GM06990 (cell line): ENCODE measurements at regions not wholly inside any gene's neighbourhood (a gene's known extent, or its start where the extent isn't known, plus 50 kb on each side); places are given as distances from the start of the nearest gene placed in this dataset.
A peak's percentile ranks its signal among the peaks of the same experiment; 100 is the strongest.

Experiments used
- DNase-seq: peaks from one replicate; pipeline ENCODE4 v3.0.0-alpha.2; 2011; ENCODE audit not compliant: insufficient read length; ENCODE audit errors: extremely low read depth
- H3K27me3 ChIP-seq: replicated peaks from 2 replicates; pipeline ENCODE4 v1.6.0; 2011; ENCODE audit warnings: low read length; ENCODE audit not compliant: control insufficient read depth, insufficient read depth
- H3K36me3 ChIP-seq: 2 replicates; pipeline ENCODE4 v1.5.1; 2011; ENCODE audit warnings: low read length; ENCODE audit not compliant: control insufficient read depth, insufficient read depth
- H3K4me3 ChIP-seq: replicated peaks from 2 replicates; pipeline ENCODE4 v1.5.1; 2011; ENCODE audit warnings: low read depth, mild to moderate bottlenecking, control low read depth, low read length
- TF ChIP-seq, protein P1 (sequence below): IDR thresholded peaks from 2 replicates; pipeline ENCODE4 v1.5.1; 2011; ENCODE audit warnings: low read length, control low read depth, mild to moderate bottlenecking, inconsistent platforms; ENCODE audit not compliant: insufficient read depth, poor library complexity, severe bottlenecking

DNA sequence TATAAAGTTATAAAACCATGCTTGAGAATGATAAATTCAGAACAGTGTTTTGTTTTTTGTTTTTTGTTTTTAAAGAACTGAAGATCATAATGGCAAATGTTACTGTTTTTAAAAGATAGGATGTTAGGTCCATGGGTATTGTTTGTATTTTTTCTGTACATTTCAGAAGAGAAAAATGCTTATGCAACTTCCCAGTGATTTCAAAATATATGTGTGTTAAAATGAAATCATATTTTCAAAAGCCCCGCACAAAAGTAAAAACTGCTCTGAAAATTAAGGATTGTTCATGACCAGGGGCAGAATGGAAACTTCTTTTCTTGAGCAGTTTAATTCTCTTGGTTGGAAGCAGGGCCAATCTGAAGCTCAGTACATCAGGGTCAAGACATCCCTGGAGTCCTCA lies 109.2 kb upstream of the SIRPG start:
- Histone ChIP-seq H3K36me3 (no peaks in the 10 kb centered on the region), H3K27me3 (no peaks in the 10 kb centered on the region), H3K4me3 (no peak overlapping the region)
- no peak for DNase-seq
- TF ChIP-seq, protein P1, sequence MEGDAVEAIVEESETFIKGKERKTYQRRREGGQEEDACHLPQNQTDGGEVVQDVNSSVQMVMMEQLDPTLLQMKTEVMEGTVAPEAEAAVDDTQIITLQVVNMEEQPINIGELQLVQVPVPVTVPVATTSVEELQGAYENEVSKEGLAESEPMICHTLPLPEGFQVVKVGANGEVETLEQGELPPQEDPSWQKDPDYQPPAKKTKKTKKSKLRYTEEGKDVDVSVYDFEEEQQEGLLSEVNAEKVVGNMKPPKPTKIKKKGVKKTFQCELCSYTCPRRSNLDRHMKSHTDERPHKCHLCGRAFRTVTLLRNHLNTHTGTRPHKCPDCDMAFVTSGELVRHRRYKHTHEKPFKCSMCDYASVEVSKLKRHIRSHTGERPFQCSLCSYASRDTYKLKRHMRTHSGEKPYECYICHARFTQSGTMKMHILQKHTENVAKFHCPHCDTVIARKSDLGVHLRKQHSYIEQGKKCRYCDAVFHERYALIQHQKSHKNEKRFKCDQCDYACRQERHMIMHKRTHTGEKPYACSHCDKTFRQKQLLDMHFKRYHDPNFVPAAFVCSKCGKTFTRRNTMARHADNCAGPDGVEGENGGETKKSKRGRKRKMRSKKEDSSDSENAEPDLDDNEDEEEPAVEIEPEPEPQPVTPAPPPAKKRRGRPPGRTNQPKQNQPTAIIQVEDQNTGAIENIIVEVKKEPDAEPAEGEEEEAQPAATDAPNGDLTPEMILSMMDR: no peak

DNA sequence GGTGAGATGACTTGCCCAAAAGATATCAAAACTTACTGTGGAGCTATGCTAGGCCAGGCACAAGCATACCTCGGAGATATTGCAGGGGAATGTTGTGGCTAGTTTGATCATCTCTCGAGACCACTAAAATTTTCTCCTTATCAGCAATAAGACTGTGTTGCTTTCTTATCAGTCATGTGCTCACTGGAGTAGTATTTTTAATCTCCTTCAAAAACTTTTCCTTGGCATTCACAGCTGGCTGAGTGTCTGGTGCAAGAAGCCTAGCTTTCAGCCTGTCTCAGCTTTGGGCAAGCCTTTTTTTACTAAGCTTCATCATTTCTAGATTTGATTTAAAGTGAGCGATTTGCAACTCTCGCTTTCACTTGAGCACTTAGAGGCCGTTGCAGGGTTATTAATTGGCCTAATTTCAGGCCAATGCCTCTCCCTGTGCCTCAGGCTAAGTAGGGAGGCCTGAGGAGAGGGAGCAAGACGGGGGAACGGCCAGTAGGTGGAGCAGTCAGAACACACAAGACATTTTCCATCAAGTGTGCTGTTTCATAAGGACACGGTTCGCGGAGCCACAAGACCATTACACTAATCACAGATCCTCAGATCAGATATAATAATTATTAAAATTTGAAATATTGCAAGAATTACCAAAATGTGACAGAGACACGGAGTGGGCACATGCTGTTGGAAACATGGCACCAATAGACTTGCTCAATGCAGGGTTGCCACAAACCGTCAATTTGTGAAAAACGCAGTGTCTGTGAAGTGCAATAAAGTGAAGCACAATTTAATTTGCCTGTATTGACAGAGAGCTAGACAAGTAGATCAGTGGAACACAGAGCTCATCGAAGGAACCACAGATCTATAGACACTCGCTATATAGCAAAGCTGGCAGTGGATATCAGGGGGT lies 106.8 kb upstream of the SIRPG start:
- no peaks in the 10 kb centered on the region for H3K36me3 ChIP-seq
- DNase-seq: peak; percentile 30

GRCh38 chr20:1761598-1761997 lies 104.0 kb upstream of the SIRPG start:
- DNase-seq: no peak
- Histone ChIP-seq H3K27me3 (no peaks in the 10 kb centered on the region; the same call in 1 of the 2 replicates), H3K4me3 (no peak overlapping the region), H3K36me3 (no peaks in the 10 kb centered on the region)
- TF ChIP-seq, protein P1: no peak

More for the DNA sequence above, 106.8 kb upstream of the SIRPG start:
- TF ChIP-seq, protein P1: peak; percentile 82
- Histone ChIP-seq H3K27me3 (no peaks in the 10 kb centered on the region; the same call in 1 of the 2 replicates), H3K4me3 (no peak overlapping the region)

DNA sequence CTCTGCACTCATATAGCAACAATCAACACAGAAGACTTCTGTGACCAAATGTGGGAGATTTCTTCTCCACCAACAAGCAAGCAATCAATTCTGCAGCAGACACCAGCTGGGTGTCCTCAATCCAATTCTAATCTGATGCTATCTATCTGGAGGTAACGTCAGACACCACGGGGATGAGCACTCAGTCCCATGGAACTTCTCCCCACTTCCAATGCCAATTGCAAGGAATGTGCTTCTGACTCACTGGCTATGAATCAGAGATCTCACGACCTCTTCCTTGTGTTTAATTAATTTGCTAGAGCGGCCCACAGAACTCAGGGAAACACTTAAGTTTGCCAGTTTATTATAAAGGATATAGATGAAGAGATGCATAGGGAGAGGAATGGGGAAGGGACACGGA lies 103.5 kb upstream of the SIRPG start:
- TF ChIP-seq, protein P1: no peak
- no peak overlapping the region for H3K4me3 ChIP-seq
- no peak for DNase-seq
- H3K36me3 ChIP-seq: no peaks in the 10 kb centered on the region
- no peaks in the 10 kb centered on the region; the same call in 1 of the 2 replicates for H3K27me3 ChIP-seq

DNA sequence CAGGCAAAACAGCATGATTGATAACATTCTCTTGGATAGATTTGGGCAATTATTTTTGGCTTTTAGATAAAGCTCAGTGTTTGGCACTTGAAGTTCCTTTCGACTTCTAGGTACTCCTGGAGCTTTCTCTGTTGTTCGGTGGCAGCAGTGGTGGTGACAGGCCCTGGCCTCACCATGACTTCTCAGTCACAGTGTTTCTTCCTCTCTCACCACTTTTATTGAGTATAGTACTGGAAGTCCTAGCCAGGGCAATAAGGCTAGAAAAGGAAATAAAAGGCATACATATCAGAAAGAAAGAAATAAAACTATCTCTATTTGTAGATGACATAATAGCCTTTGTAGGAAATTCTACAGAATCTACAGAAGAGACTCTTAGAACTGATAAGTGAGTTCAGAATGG lies 101.2 kb upstream of the SIRPG start:
- Histone ChIP-seq H3K4me3 (no peak overlapping the region), H3K27me3 (no peaks in the 10 kb centered on the region; the same call in none of the 2 replicates), H3K36me3 (no peaks in the 10 kb centered on the region)
- TF ChIP-seq, protein P1: no peak
- no peak for DNase-seq
